ENCODE measurements at regions not wholly inside any gene's neighbourhood (a gene's known extent, or its start where the extent isn't known, plus 50 kb on each side); places are given as distances from the start of the nearest gene placed in this dataset.

DNA sequence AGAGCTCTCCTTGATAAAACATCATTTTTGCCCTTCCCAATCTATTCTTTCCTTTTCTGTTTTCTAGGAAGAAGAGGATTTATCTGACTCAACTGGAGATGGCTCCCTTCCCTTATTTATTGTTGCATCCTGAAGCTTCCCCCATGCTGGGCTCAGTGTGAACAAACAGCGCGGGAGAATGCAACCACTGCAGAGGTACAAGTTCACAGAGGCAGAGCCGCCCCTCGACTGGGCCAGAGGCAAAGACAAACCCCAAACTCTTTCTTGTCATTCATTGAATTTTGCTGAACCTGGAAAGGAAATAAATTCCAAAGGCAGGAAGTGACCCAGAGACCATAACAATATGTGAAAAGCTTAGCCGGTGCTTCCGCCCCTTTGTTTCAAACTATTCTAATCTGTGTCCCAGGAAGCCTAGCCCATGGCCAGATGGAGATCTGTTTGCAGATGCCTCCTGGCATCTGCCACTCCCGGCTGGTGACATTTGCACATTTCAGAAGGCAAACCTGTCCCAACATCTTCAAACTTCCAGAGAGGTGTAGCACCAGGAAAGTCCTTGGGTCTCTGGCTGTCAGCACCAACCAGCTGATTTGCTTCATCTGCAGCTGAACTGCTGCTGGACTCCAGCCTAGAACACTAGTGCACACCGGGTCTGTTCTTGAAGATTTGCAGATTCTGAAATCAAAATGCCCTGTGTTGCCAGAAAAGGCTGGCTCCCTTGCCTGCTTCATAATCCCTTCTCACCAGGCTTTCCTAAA is 79.4 kb upstream of the MAP4K3 start (continued):
- TF ChIP-seq, protein P1, sequence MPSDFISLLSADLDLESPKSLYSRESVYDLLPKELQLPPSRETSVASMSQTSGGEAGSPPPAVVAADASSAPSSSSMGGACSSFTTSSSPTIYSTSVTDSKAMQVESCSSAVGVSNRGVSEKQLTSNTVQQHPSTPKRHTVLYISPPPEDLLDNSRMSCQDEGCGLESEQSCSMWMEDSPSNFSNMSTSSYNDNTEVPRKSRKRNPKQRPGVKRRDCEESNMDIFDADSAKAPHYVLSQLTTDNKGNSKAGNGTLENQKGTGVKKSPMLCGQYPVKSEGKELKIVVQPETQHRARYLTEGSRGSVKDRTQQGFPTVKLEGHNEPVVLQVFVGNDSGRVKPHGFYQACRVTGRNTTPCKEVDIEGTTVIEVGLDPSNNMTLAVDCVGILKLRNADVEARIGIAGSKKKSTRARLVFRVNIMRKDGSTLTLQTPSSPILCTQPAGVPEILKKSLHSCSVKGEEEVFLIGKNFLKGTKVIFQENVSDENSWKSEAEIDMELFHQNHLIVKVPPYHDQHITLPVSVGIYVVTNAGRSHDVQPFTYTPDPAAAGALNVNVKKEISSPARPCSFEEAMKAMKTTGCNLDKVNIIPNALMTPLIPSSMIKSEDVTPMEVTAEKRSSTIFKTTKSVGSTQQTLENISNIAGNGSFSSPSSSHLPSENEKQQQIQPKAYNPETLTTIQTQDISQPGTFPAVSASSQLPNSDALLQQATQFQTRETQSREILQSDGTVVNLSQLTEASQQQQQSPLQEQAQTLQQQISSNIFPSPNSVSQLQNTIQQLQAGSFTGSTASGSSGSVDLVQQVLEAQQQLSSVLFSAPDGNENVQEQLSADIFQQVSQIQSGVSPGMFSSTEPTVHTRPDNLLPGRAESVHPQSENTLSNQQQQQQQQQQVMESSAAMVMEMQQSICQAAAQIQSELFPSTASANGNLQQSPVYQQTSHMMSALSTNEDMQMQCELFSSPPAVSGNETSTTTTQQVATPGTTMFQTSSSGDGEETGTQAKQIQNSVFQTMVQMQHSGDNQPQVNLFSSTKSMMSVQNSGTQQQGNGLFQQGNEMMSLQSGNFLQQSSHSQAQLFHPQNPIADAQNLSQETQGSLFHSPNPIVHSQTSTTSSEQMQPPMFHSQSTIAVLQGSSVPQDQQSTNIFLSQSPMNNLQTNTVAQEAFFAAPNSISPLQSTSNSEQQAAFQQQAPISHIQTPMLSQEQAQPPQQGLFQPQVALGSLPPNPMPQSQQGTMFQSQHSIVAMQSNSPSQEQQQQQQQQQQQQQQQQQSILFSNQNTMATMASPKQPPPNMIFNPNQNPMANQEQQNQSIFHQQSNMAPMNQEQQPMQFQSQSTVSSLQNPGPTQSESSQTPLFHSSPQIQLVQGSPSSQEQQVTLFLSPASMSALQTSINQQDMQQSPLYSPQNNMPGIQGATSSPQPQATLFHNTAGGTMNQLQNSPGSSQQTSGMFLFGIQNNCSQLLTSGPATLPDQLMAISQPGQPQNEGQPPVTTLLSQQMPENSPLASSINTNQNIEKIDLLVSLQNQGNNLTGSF (CRISPR knock-in tag; IDR thresholded peaks at IDR 0.05) = no peak
- TF ChIP-seq ZNF143 (CRISPR knock-in tag; IDR thresholded peaks at IDR 0.05) (peak; percentile 20; the same call in 1 of the 2 replicates), ZNF256 (CRISPR knock-in tag; conservative IDR thresholded peaks at IDR 0.05) (no peak), KDM6A (CRISPR knock-in tag; IDR thresholded peaks at IDR 0.05; ENCODE audit: low read depth) (no peak; the same call in 1 of the 2 replicates), MEIS2 (CRISPR knock-in tag; IDR thresholded peaks at IDR 0.05) (peak; percentile 76; the same call in 1 of the 2 replicates), SNAPC2 (CRISPR knock-in tag; IDR thresholded peaks at IDR 0.05) (no peak), ZNF557 (CRISPR knock-in tag; IDR thresholded peaks at IDR 0.05) (peak; percentile 52), HOXA3 (CRISPR knock-in tag; IDR thresholded peaks at IDR 0.05) (peak; percentile 48), MTA3 (CRISPR knock-in tag; IDR thresholded peaks at IDR 0.05) (no peak), ZNF547 (CRISPR knock-in tag; IDR thresholded peaks at IDR 0.05) (peak; percentile 29; the same call in 1 of the 2 replicates), ZNF83 (CRISPR knock-in tag; IDR thresholded peaks at IDR 0.05; ENCODE audit: borderline replicate concordance) (no peak), ZMYM3 (CRISPR knock-in tag; IDR thresholded peaks at IDR 0.05) (peak; percentile 28; the same call in 1 of the 2 replicates), JUNB (CRISPR knock-in tag; IDR thresholded peaks at IDR 0.05; ENCODE audit: borderline replicate concordance) (no peak), MAFF (IDR thresholded peaks at IDR 0.05; ENCODE audit: low read depth, low read length) (no peak)
- TF ChIP-seq, protein P2, sequence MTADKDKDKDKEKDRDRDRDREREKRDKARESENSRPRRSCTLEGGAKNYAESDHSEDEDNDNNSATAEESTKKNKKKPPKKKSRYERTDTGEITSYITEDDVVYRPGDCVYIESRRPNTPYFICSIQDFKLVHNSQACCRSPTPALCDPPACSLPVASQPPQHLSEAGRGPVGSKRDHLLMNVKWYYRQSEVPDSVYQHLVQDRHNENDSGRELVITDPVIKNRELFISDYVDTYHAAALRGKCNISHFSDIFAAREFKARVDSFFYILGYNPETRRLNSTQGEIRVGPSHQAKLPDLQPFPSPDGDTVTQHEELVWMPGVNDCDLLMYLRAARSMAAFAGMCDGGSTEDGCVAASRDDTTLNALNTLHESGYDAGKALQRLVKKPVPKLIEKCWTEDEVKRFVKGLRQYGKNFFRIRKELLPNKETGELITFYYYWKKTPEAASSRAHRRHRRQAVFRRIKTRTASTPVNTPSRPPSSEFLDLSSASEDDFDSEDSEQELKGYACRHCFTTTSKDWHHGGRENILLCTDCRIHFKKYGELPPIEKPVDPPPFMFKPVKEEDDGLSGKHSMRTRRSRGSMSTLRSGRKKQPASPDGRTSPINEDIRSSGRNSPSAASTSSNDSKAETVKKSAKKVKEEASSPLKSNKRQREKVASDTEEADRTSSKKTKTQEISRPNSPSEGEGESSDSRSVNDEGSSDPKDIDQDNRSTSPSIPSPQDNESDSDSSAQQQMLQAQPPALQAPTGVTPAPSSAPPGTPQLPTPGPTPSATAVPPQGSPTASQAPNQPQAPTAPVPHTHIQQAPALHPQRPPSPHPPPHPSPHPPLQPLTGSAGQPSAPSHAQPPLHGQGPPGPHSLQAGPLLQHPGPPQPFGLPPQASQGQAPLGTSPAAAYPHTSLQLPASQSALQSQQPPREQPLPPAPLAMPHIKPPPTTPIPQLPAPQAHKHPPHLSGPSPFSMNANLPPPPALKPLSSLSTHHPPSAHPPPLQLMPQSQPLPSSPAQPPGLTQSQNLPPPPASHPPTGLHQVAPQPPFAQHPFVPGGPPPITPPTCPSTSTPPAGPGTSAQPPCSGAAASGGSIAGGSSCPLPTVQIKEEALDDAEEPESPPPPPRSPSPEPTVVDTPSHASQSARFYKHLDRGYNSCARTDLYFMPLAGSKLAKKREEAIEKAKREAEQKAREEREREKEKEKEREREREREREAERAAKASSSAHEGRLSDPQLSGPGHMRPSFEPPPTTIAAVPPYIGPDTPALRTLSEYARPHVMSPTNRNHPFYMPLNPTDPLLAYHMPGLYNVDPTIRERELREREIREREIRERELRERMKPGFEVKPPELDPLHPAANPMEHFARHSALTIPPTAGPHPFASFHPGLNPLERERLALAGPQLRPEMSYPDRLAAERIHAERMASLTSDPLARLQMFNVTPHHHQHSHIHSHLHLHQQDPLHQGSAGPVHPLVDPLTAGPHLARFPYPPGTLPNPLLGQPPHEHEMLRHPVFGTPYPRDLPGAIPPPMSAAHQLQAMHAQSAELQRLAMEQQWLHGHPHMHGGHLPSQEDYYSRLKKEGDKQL (CRISPR knock-in tag; IDR thresholded peaks at IDR 0.05; ENCODE audit: low read depth) = no peak
- TF ChIP-seq, protein P3, sequence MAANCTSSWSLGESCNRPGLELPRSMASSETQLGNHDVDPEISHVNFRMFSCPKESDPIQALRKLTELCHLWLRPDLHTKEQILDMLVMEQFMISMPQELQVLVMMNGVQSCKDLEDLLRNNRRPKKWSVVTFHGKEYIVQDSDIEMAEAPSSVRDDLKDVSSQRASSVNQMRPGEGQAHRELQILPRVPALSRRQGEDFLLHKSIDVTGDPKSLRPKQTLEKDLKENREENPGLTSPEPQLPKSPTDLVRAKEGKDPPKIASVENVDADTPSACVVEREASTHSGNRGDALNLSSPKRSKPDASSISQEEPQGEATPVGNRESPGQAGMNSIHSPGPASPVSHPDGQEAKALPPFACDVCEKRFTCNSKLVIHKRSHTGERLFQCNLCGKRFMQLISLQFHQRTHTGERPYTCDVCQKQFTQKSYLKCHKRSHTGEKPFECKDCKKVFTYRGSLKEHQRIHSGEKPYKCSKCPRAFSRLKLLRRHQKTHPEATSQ (CRISPR knock-in tag; IDR thresholded peaks at IDR 0.05; ENCODE audit: borderline replicate concordance) = no peak; the same call in 1 of the 2 replicates
- TF ChIP-seq, protein P4, sequence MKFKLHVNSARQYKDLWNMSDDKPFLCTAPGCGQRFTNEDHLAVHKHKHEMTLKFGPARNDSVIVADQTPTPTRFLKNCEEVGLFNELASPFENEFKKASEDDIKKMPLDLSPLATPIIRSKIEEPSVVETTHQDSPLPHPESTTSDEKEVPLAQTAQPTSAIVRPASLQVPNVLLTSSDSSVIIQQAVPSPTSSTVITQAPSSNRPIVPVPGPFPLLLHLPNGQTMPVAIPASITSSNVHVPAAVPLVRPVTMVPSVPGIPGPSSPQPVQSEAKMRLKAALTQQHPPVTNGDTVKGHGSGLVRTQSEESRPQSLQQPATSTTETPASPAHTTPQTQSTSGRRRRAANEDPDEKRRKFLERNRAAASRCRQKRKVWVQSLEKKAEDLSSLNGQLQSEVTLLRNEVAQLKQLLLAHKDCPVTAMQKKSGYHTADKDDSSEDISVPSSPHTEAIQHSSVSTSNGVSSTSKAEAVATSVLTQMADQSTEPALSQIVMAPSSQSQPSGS (CRISPR knock-in tag; IDR thresholded peaks at IDR 0.05) = no peak
